Fibroblast of skin of left quadriceps (primary cell): ENCODE measurements at regions not wholly inside any gene's neighbourhood (a gene's known extent, or its start where the extent isn't known, plus 50 kb on each side); places are given as distances from the start of the nearest gene placed in this dataset.

Source experiments
- DNase-seq, 2 experiments: peaks; one replicate each; pipeline ENCODE4 v3.0.0-alpha.2; 2013; ENCODE audit warnings: low read depth in 2 of 2

- no peak for DNase-seq
Observed at GRCh38 chr2:128437204-128437565, 118.5 kb upstream of the HS6ST1 start.

DNA sequence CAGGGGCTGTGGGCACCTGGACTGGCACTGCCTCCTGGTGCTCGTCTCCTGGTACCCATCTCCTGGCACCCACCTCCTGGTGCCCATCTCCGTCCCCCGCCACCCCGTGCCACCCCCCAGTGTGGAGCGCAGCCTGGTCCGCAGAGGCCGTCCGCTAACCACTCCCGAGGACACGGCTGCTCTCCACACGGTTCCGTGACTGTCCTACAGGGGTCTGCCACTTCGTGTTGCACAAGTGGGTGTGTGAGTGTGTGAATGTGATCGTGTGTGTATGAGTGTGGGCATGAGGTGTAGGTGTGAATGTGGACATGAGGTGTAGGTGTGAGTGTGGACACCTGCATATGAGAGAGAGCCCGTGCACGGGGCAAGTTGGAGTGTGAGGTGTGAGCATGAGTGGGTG lies 119.4 kb upstream of the HS6ST1 start:
- no peak for DNase-seq

DNA sequence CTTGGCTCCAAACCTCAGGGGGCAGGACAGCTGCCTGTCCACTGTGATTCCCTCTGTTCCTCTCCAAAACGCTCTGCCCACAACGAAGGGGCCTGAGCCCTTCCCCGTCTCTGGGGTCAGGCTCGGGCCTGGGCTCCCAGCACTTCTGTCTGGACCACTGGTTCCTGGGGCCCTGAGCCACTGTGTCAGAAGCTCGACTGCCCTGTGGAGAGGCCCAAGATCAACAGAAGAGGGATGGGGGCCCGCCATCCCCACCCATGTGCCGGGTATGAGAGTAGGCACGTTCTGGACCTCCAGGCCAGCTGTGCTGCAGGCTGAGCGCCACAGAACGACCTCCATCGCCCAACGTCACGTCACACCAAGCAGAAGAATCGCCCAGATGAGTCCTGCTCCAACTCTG lies 119.9 kb upstream of the HS6ST1 start:
- DNase-seq: no peak

GRCh38 chr2:128439031-128439790 lies 120.5 kb upstream of the HS6ST1 start:
- no peak for DNase-seq

DNA sequence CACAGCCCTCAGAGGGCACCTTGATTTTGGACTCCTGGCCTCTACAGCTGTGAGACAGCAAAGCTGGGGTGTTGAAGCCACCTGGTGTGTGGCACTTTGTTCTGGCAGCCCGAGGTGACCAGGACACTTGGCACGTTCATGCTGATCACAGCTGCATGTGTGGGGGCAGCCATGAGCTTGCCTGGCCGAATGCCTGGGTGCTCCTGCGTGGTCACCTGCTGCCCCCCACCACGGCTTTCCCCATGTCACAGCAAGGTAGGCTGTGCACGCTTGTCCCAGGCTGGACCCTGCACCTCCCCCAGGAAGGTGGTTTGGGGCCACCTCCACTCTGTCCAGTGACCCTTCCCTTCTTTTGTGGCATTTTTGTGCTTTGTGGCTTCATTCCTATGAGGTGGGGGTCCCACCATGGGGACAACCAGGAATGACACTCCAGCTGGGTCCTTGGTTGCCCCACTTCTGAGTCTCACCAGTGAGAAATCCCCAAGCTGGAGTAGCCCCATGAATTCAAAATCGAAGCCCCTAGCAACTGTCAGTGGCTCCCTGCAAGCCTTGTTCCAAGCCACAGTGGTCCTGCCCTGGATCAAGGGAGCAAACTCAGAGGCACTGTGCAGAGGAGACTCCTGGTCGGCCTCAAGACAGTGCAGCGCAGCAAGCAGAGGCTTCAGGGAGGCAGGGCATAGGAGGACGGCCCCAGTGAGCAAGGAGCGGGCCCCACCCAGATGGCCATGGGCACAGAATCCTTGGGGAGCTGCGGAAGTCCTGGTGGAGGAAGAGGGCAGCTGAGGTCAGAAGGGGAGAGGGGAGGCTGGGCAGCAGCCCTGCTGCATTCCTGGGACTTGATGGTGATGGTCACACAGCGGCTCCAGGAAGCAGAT lies 121.4 kb upstream of the HS6ST1 start:
- DNase-seq: no peak

- no peak for DNase-seq
Observed at GRCh38 chr2:128440666-128441340, 122.1 kb upstream of the HS6ST1 start.

DNA sequence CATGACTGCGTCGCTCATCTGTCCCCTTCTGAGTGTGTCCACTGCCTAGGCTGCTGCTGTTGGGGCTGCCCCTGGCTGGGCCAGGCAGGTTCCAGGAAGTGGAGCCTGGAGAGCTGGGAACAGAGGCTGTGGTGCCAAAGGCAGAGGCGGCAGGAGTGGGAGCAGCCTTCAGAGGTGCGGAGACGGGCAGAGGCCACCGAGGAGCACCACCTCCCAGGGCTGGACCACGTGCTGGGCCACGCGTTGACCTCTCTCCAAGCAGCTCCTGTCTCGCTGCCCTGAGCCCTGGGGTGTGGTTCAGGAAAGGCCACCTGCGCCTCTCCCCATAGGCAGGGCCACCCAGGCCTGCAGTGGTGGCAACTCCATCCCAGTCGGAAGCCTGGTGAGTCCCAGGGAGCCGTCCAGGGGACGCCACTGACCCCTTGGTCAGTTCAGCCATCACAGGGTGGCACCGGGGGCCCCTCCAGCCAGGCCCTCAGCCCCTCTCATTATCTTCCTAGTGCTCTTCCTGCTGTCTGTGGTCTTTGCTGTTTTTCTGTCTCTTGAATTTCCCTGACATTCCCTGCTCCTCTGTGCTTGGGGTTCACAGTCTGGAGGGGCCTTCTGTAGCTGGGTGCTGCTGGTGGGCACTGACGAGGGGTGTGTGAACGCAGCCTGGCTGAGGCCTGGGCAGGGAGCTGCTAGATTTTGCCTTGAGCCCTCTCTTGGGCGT lies 122.8 kb upstream of the HS6ST1 start:
- DNase-seq: no peak

GRCh38 chr2:128442053-128442751 lies 123.5 kb upstream of the HS6ST1 start:
- DNase-seq: no peak

DNA sequence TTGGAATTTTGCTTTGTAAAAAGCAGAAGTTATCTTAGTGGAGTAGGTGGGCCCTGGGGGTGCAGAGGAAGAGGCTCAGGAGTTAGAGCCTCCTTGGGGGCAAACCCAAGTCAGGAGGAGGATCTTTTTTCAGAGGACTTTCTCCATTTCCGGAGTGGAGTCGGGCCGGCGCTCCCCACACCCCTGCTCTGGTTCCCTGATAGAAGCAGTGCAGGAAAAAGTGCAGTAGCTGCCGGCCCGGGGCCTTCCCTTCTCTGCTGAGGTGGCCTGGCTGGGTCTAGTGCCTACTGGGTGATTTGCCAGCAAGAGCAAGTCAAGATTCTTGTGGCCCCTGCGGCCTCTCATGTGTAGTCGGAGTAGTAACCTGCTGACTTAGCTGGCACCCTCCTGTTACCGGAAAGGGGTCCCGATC lies 124.2 kb upstream of the HS6ST1 start:
- DNase-seq: no peak

DNA sequence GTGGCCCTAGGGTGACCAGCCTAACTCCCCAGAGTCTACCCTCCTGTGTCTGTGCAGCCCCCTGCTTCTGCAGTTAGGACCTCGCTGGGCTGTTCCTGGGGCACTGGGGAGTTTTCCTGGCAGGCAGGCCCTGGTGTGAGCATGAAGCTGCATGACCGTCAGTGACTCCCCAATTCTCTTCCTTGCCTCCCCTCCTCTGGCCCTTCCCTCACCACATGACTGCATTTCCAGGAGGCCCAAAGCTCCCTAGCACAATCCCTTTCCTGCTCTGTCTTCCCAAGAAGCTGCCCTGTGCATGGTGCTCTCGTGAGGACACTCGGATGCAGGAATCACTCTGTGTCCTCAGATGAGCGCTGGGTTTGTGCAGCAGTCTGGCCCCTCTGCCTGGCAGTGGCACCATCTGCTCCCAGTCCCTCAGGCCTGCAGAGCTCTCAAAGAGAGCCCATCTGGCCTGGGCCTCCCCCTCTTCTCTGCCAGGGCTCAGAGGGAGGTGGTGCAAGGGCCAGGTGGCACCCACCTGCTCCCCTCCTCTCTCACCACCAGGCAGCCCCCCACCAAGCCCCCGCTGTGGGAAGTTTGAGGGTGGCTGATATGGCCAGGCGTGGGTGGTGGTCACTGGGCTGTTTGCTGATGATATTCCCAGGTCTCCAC lies 125.6 kb upstream of the HS6ST1 start:
- DNase-seq: no peak

GRCh38 chr2:128444816-128445522 lies 126.3 kb upstream of the HS6ST1 start:
- DNase-seq: no peak

GRCh38 chr2:128445523-128445900 lies 126.8 kb upstream of the HS6ST1 start:
- DNase-seq: no peak

- no peak for DNase-seq
Observed at GRCh38 chr2:128446049-128446873, 127.6 kb upstream of the HS6ST1 start.

DNA sequence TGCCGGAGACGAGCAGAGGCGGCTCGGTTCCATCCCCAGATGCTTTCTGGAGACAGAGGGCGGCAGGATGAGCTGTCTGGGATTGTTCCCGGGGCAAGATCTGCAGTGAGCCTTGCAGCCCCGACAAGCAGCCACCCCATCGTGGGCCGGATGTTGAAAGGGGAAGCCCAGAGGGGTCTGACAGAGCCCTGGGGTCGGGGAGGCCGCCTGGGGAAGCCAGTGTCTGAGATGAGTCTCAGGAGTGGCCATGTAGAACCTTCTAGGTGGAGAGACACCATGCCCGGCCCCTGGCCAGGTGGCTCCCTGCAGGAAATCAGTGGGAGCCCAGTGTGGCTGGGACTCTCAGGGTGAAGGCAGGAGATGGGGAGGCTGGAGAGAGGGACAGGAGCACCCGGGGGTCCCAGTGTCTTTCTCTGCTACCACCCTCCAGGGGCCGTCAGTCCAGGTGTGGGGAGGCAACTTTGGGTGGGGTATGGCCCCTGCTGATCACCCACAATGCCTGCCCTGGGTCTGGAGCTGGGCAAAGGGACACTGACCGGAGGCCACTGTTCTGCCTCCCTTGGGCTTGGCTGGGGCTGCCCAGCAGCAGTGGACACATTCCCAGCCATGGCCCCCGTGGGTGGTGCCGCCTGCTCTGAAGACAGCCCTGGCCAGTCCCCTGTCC lies 128.3 kb upstream of the HS6ST1 start:
- DNase-seq: no peak

- DNase-seq: no peak
Observed at GRCh38 chr2:128447538-128447995, 128.9 kb upstream of the HS6ST1 start.

GRCh38 chr2:128448331-128449225 lies 129.9 kb upstream of the HS6ST1 start:
- DNase-seq: no peak

GRCh38 chr2:128449226-128450061 lies 130.8 kb upstream of the HS6ST1 start:
- DNase-seq: no peak
